ENCODE measurements at regions not wholly inside any gene's neighbourhood (a gene's known extent, or its start where the extent isn't known, plus 50 kb on each side); places are given as distances from the start of the nearest gene placed in this dataset.

DNA sequence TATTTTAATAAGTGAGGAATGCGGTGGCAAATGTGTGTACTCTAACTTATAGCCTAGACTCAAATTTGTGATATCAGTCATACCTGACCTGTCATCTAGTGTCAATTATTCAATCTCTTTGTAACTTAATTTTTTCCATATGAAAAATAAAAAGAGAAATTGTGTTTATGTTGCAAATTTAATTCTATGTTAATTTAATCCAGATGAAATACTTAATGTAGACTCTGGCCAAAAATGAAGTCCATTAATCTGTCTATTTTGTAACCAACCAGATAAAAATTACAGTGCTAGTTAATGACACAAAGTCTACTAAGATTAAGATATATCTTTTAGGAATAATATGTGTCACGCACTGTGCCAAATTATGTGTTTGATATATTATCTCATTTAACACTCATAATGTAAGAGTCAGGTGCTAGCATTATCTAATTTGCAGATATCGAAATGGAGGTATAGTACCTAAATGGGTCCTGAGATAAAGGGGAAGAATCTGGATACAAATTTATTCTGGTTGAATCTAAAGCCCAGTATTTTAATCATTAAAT, 712.1 kb downstream of the KCTD16 start:
- Mint-ChIP-seq H3K4me1 (ENCODE audit: low read depth, unreplicated experiment) (no peaks in the 10 kb centered on the region), H3K9me3 (ENCODE audit: unreplicated experiment) (no peaks in the 10 kb centered on the region), H3K36me3 (ENCODE audit: insufficient read depth, unreplicated experiment) (no peaks in the 10 kb centered on the region), H3K27ac (ENCODE audit: unreplicated experiment) (no peak overlapping the region), H3K27me3 (ENCODE audit: insufficient read depth, unreplicated experiment) (no peaks in the 10 kb centered on the region), H3K4me3 (ENCODE audit: unreplicated experiment) (no peak overlapping the region)
- H3K4me1 ChIP-seq = no peaks in the 10 kb centered on the region
- no peaks in the 10 kb centered on the region for H3K9me3 ChIP-seq
- POLR2A ChIA-PET = no interaction called here
- DNase-seq = no peak
- no TSS peak for BruUV-seq (replicated peaks)
- H3K36me3 ChIP-seq (ENCODE audit: control insufficient read depth, insufficient read depth, low read length) = no peaks in the 10 kb centered on the region
- H3K27me3 ChIP-seq (replicated peaks; ENCODE audit: control insufficient read depth, insufficient read depth, low read length) = no peaks in the 10 kb centered on the region
- no peak overlapping the region for H3K4me3 ChIP-seq (ENCODE audit: low read depth, low read length)
- TF ChIP-seq, protein P1, sequence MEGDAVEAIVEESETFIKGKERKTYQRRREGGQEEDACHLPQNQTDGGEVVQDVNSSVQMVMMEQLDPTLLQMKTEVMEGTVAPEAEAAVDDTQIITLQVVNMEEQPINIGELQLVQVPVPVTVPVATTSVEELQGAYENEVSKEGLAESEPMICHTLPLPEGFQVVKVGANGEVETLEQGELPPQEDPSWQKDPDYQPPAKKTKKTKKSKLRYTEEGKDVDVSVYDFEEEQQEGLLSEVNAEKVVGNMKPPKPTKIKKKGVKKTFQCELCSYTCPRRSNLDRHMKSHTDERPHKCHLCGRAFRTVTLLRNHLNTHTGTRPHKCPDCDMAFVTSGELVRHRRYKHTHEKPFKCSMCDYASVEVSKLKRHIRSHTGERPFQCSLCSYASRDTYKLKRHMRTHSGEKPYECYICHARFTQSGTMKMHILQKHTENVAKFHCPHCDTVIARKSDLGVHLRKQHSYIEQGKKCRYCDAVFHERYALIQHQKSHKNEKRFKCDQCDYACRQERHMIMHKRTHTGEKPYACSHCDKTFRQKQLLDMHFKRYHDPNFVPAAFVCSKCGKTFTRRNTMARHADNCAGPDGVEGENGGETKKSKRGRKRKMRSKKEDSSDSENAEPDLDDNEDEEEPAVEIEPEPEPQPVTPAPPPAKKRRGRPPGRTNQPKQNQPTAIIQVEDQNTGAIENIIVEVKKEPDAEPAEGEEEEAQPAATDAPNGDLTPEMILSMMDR (IDR thresholded peaks at IDR 0.05; ENCODE audit: insufficient read depth in 1 of 2, low read depth in 1 of 2, low read length in 1 of 2, severe bottlenecking in 1 of 2, unreplicated experiment in 1 of 2) = no peak
- CTCF ChIA-PET = no interaction called here
- intact Hi-C loops (cut with micrococcal nuclease; ENCODE audit: unreplicated experiment) = no loop called here

DNA sequence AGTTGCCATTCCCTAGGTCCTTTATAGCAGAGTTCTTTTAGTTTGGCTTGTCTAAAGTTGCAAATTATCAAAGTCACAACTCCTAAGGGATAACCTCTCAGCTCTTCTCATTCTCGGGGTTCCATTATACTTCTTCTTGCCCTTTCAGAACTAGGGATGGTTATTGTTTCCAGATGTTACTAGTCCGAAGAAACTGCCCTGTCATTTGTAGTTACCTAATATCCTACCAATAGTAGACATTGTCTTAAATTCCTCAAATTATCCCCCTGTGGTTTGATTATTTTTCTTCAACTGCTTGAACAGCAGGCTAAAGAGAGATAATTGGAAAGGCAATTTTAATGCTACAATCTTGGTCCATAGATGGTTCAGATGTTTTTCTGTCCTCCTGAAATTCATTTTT, 709.8 kb downstream of the KCTD16 start:
- Mint-ChIP-seq H3K9me3 (ENCODE audit: unreplicated experiment) (no peaks in the 10 kb centered on the region), H3K27ac (ENCODE audit: unreplicated experiment) (no peak overlapping the region), H3K27me3 (ENCODE audit: insufficient read depth, unreplicated experiment) (no peaks in the 10 kb centered on the region), H3K4me1 (ENCODE audit: low read depth, unreplicated experiment) (no peaks in the 10 kb centered on the region), H3K36me3 (ENCODE audit: insufficient read depth, unreplicated experiment) (no peaks in the 10 kb centered on the region), H3K4me3 (ENCODE audit: unreplicated experiment) (no peak overlapping the region)
- H3K36me3 ChIP-seq (ENCODE audit: control insufficient read depth, insufficient read depth, low read length) = no peaks in the 10 kb centered on the region
- DNase-seq = no peak
- ChIA-PET CTCF (no interaction called here), POLR2A (no interaction called here)
- no peak overlapping the region for H3K4me3 ChIP-seq (ENCODE audit: low read depth, low read length)
- H3K4me1 ChIP-seq = no peaks in the 10 kb centered on the region
- H3K9me3 ChIP-seq = no peaks in the 10 kb centered on the region
- TF ChIP-seq, protein P1 (IDR thresholded peaks at IDR 0.05; ENCODE audit: insufficient read depth in 1 of 2, low read depth in 1 of 2, low read length in 1 of 2, severe bottlenecking in 1 of 2, unreplicated experiment in 1 of 2) = no peak
- H3K27me3 ChIP-seq (replicated peaks; ENCODE audit: control insufficient read depth, insufficient read depth, low read length) = no peaks in the 10 kb centered on the region
- no TSS peak for BruUV-seq (replicated peaks)
- intact Hi-C loops (cut with micrococcal nuclease; ENCODE audit: unreplicated experiment) = no loop called here

DNA sequence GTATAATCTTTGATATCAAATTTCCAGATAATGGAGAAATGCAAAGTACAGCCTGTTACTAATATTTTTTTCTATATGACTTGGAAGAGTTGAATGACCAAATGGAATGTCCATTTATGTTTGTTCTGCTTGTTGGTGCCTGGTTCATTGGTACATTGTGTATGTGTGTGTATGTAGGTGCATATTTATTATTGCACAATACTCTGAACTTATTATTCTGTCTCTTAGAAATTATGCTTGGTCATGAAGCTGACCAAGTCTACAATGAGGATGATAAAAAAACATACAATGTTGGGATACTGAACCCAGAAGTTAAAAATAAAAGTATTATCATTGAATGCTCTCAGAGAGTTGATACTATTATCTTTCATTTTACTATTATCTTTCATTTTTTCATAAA, 706.3 kb downstream of the KCTD16 start:
- CTCF ChIA-PET = no interaction called here
- H3K4me1 ChIP-seq = no peaks in the 10 kb centered on the region
- no peak overlapping the region for H3K4me3 ChIP-seq (ENCODE audit: low read depth, low read length)
- no peaks in the 10 kb centered on the region for H3K36me3 Mint-ChIP-seq (ENCODE audit: insufficient read depth, unreplicated experiment)
- no peak for DNase-seq
- POLR2A ChIA-PET = no interaction called here
- H3K9me3 Mint-ChIP-seq (ENCODE audit: unreplicated experiment) = no peaks in the 10 kb centered on the region
- H3K27ac Mint-ChIP-seq (ENCODE audit: unreplicated experiment) = no peak overlapping the region
- no peaks in the 10 kb centered on the region for H3K27me3 ChIP-seq (replicated peaks; ENCODE audit: control insufficient read depth, insufficient read depth, low read length)
- no peak overlapping the region for H3K4me3 Mint-ChIP-seq (ENCODE audit: unreplicated experiment)
- no peaks in the 10 kb centered on the region for H3K4me1 Mint-ChIP-seq (ENCODE audit: low read depth, unreplicated experiment)
- no peaks in the 10 kb centered on the region for H3K9me3 ChIP-seq
- no peaks in the 10 kb centered on the region for H3K36me3 ChIP-seq (ENCODE audit: control insufficient read depth, insufficient read depth, low read length)
- H3K27me3 Mint-ChIP-seq (ENCODE audit: insufficient read depth, unreplicated experiment) = no peaks in the 10 kb centered on the region
- BruUV-seq (replicated peaks) = no TSS peak
- intact Hi-C loops (cut with micrococcal nuclease; ENCODE audit: unreplicated experiment) = no loop called here
- TF ChIP-seq, protein P1 (IDR thresholded peaks at IDR 0.05; ENCODE audit: insufficient read depth in 1 of 2, low read depth in 1 of 2, low read length in 1 of 2, severe bottlenecking in 1 of 2, unreplicated experiment in 1 of 2) = no peak
